ENCODE measurements at regions not wholly inside any gene's neighbourhood (a gene's known extent, or its start where the extent isn't known, plus 50 kb on each side); places are given as distances from the start of the nearest gene placed in this dataset.

GRCh38 chr6:80478030-80478429 lies 371.6 kb downstream of the BCKDHB start:
- Histone ChIP-seq H3K4me3 (ENCODE audit: low read depth, low read length) (no peak overlapping the region), H3K36me3 (no peaks in the 10 kb centered on the region)
- TF ChIP-seq CTCF (IDR thresholded peaks at IDR 0.05; ENCODE audit: low read depth, low read length) = no peak

GRCh38 chr6:80477591-80477990 lies 371.1 kb downstream of the BCKDHB start:
- H3K4me3 ChIP-seq (ENCODE audit: low read depth, low read length) = no peak overlapping the region
- H3K27me3 ChIP-seq = no peaks in the 10 kb centered on the region
- no peak for TF ChIP-seq CTCF (IDR thresholded peaks at IDR 0.05; ENCODE audit: low read depth, low read length)
- no peaks in the 10 kb centered on the region for H3K36me3 ChIP-seq
- DNase-seq = no peak
- no peaks in the 10 kb centered on the region for H3K9me3 ChIP-seq
- no peaks in the 10 kb centered on the region for H3K4me1 ChIP-seq

More at GRCh38 chr6:80478030-80478429, 371.6 kb downstream of the BCKDHB start:
- no peaks in the 10 kb centered on the region for H3K27me3 ChIP-seq
- no peaks in the 10 kb centered on the region for H3K4me1 ChIP-seq
- H3K9me3 ChIP-seq = no peaks in the 10 kb centered on the region
- no peak for DNase-seq

- Histone ChIP-seq H3K4me3 (ENCODE audit: low read depth, low read length) (no peak overlapping the region), H3K27me3 (no peaks in the 10 kb centered on the region), H3K4me1 (no peaks in the 10 kb centered on the region), H3K9me3 (no peaks in the 10 kb centered on the region), H3K36me3 (no peaks in the 10 kb centered on the region)
- TF ChIP-seq CTCF (IDR thresholded peaks at IDR 0.05; ENCODE audit: low read depth, low read length) = no peak
- DNase-seq = no peak
Observed at GRCh38 chr6:80472271-80472670, 365.8 kb downstream of the BCKDHB start.

GRCh38 chr6:80469977-80470376 lies 363.5 kb downstream of the BCKDHB start:
- no peaks in the 10 kb centered on the region for H3K36me3 ChIP-seq
- no peaks in the 10 kb centered on the region for H3K27me3 ChIP-seq
- H3K4me3 ChIP-seq (ENCODE audit: low read depth, low read length) = no peak overlapping the region
- no peak for DNase-seq
- H3K4me1 ChIP-seq = no peaks in the 10 kb centered on the region
- H3K9me3 ChIP-seq = no peaks in the 10 kb centered on the region
- TF ChIP-seq CTCF (IDR thresholded peaks at IDR 0.05; ENCODE audit: low read depth, low read length) = no peak

- TF ChIP-seq CTCF (IDR thresholded peaks at IDR 0.05; ENCODE audit: low read depth, low read length) = no peak
- DNase-seq = no peak
- H3K36me3 ChIP-seq = no peaks in the 10 kb centered on the region
- H3K4me3 ChIP-seq (ENCODE audit: low read depth, low read length) = no peak overlapping the region
- no peaks in the 10 kb centered on the region for H3K9me3 ChIP-seq
- H3K27me3 ChIP-seq = no peaks in the 10 kb centered on the region
- no peaks in the 10 kb centered on the region for H3K4me1 ChIP-seq
Observed at GRCh38 chr6:80468398-80468797, 361.9 kb downstream of the BCKDHB start.

- Histone ChIP-seq H3K4me1 (0 out of 2 replicates have a peak, but pooled peaks cover under 1% of the 10 kb centered on the region), H3K27me3 (no peaks in the 10 kb centered on the region), H3K9me3 (no peaks in the 10 kb centered on the region), H3K4me3 (ENCODE audit: low read depth, low read length) (no peak overlapping the region), H3K36me3 (no peaks in the 10 kb centered on the region)
- no peak for TF ChIP-seq CTCF (IDR thresholded peaks at IDR 0.05; ENCODE audit: low read depth, low read length)
- no peak for DNase-seq
Observed at GRCh38 chr6:80467408-80467807, 360.9 kb downstream of the BCKDHB start.
